IMR-90 (cell line): ENCODE measurements at regions not wholly inside any gene's neighbourhood (a gene's known extent, or its start where the extent isn't known, plus 50 kb on each side); places are given as distances from the start of the nearest gene placed in this dataset.

Experiments
- ATAC-seq: fragments of 200-7000 bp; cut with Tn5 transposase; 2 replicates; pipeline ENCODE4 v1.9.1; 2020; ENCODE audit warnings: low read depth, mild to moderate bottlenecking, moderate library complexity
- BruUV-seq: library from RNA; stranded (reverse); fragments of 400-500 nt; replicated peaks from 2 replicates; lab custom pipeline; 2021; lab: Mats Ljungman, UMichigan
- CTCF ChIA-PET: fragments of 300-600 bp; formaldehyde crosslinking; extraction: SDS; loops from one replicate; lab custom pipeline; 2021; ENCODE audit warnings: antibody characterized with exemption; lab: Yijun Ruan, JAX
- POLR2A ChIA-PET: fragments of 300-600 bp; sonication (Branson Sonifier 250); formaldehyde crosslinking; loops from one replicate; lab custom pipeline; 2022; ENCODE audit warnings: antibody characterized with exemption; ENCODE audit not compliant: unreplicated experiment; lab: Charles Lee
- DNase-seq: peaks from one replicate; pipeline ENCODE4 v3.0.0; 2013
- H2AFZ ChIP-seq: replicated peaks from 2 replicates; pipeline ENCODE3; 2013; ENCODE audit warnings: low read length, mild to moderate bottlenecking; ENCODE audit not compliant: poor library complexity
- H2AK5ac ChIP-seq: 2 replicates; pipeline ENCODE4 v1.6.1; 2013; ENCODE audit warnings: low read depth, low read length, inconsistent platforms
- H2AK9ac ChIP-seq: replicated peaks from 2 replicates; pipeline ENCODE3; 2013; ENCODE audit warnings: mild to moderate bottlenecking, low read depth, low read length, moderate library complexity; ENCODE audit not compliant: poor library complexity
- H2BK120ac ChIP-seq: 2 replicates; pipeline ENCODE4 v1.6.1; 2013; ENCODE audit warnings: low read depth, low read length, inconsistent platforms
- H2BK15ac ChIP-seq: 3 replicates; pipeline ENCODE4 v1.6.1; 2013; ENCODE audit warnings: low read depth, low read length, inconsistent platforms
- H2BK20ac ChIP-seq: 2 replicates; pipeline ENCODE4 v1.6.1; 2013; ENCODE audit warnings: low read depth, mild to moderate bottlenecking, inconsistent platforms, low read length, moderate library complexity
- H2BK5ac ChIP-seq: 2 replicates; pipeline ENCODE4 v1.6.1; 2013; ENCODE audit warnings: mild to moderate bottlenecking, low read depth, low read length, inconsistent platforms; ENCODE audit not compliant: poor library complexity, severe bottlenecking
- H3K14ac ChIP-seq: replicated peaks from 2 replicates; pipeline ENCODE4 v1.6.1; 2013; ENCODE audit warnings: low read depth, low read length, inconsistent platforms
- H3K18ac ChIP-seq: 2 replicates; pipeline ENCODE4 v1.6.1; 2013; ENCODE audit warnings: low read depth, low read length, control low read depth
- H3K23ac ChIP-seq: 2 replicates; pipeline ENCODE4 v1.6.1; 2013; ENCODE audit warnings: low read depth, low read length, inconsistent platforms
- H3K27ac ChIP-seq: 2 replicates; pipeline ENCODE4 v1.5.1; 2013; ENCODE audit warnings: mild to moderate bottlenecking, control low read depth, low read length; ENCODE audit not compliant: insufficient read depth
- H3K27me3 ChIP-seq: 2 replicates; pipeline ENCODE4 v1.6.1; 2013; ENCODE audit warnings: low read length; ENCODE audit not compliant: control insufficient read depth, insufficient read depth
- H3K36me3 ChIP-seq: 2 replicates; pipeline ENCODE4 v1.6.1; 2013; ENCODE audit warnings: low read length, mixed read lengths; ENCODE audit not compliant: control insufficient read depth, insufficient read depth
- H3K4ac ChIP-seq: 2 replicates; pipeline ENCODE4 v1.6.1; 2013; ENCODE audit warnings: low read depth, low read length, inconsistent platforms
- H3K4me1 ChIP-seq: 2 replicates; pipeline ENCODE4 v1.6.1; 2013; ENCODE audit warnings: low read length, mixed read lengths; ENCODE audit not compliant: control insufficient read depth, insufficient read depth
- H3K4me2 ChIP-seq: 2 replicates; pipeline ENCODE4 v1.6.1; 2013; ENCODE audit warnings: low read depth, mild to moderate bottlenecking, control low read depth, low read length, moderate library complexity
- H3K4me3 ChIP-seq: 2 replicates; pipeline ENCODE4 v1.5.1; 2013; ENCODE audit warnings: low read depth, mild to moderate bottlenecking, control low read depth, low read length, moderate library complexity; ENCODE audit not compliant: insufficient read depth
- H3K56ac ChIP-seq: 2 replicates; pipeline ENCODE4 v1.6.1; 2013; ENCODE audit warnings: low read length, inconsistent platforms; ENCODE audit not compliant: insufficient read depth; ENCODE audit errors: extremely low read depth
- H3K79me1 ChIP-seq, 2 experiments: 2 replicates each; pipeline ENCODE4 v1.6.1; 2013; ENCODE audit warnings: low read length in 2 of 2, inconsistent platforms in 1 of 2, low read depth in 1 of 2
- H3K9ac ChIP-seq: 2 replicates; pipeline ENCODE4 v1.6.1; 2013; ENCODE audit warnings: low read depth, low read length, control low read depth
- H3K9me1 ChIP-seq: 2 replicates; pipeline ENCODE4 v1.6.1; 2013; ENCODE audit warnings: low read length, inconsistent platforms; ENCODE audit not compliant: insufficient read depth
- H3K9me3 ChIP-seq: 2 replicates; pipeline ENCODE4 v1.6.1; 2013; ENCODE audit warnings: low read length; ENCODE audit not compliant: control insufficient read depth, insufficient read depth
- H4K20me1 ChIP-seq: 2 replicates; pipeline ENCODE4 v1.6.1; 2013; ENCODE audit warnings: low read length, inconsistent platforms; ENCODE audit not compliant: insufficient read depth
- H4K5ac ChIP-seq: 2 replicates; pipeline ENCODE4 v1.6.1; 2013; ENCODE audit warnings: mild to moderate bottlenecking, low read depth, low read length, control low read depth
- H4K8ac ChIP-seq, 2 experiments: 2 replicates each; pipeline ENCODE4 v1.6.1; 2013; ENCODE audit warnings: low read depth in 2 of 2, low read length in 2 of 2, control low read depth in 1 of 2, inconsistent platforms in 1 of 2
- H4K91ac ChIP-seq: 2 replicates; pipeline ENCODE4 v1.6.1; 2013; ENCODE audit warnings: low read depth, low read length, inconsistent platforms; ENCODE audit not compliant: insufficient read depth
- CEBPB ChIP-seq: IDR thresholded peaks from 2 replicates; pipeline ENCODE4 v1.6.1; 2012; ENCODE audit warnings: low read depth, low read length, improper control_type of control experiment
- MAFK ChIP-seq: IDR thresholded peaks from 2 replicates; pipeline ENCODE4 v1.6.1; 2012; ENCODE audit warnings: low read depth, low read length, improper control_type of control experiment
- POLR2A ChIP-seq: IDR thresholded peaks from 2 replicates; pipeline ENCODE4 v1.6.1; 2012; ENCODE audit warnings: mild to moderate bottlenecking, low read depth, low read length
- RAD21 ChIP-seq: IDR thresholded peaks from 2 replicates; pipeline ENCODE4 v1.6.1; 2012; ENCODE audit warnings: low read length, improper control_type of control experiment
- RCOR1 ChIP-seq: IDR thresholded peaks from 2 replicates; pipeline ENCODE4 v1.6.1; 2012; ENCODE audit warnings: mild to moderate bottlenecking, low read length, improper control_type of control experiment; ENCODE audit not compliant: insufficient replicate concordance
- USF2 ChIP-seq: fragments of 150-350 bp; IDR thresholded peaks from 2 replicates; pipeline ENCODE4 v1.6.1; 2017; ENCODE audit warnings: mild to moderate bottlenecking, antibody characterized with exemption, low read length, low read depth
- WGBS, 2 experiments: methylation state at CpG; one replicate each; pipeline versions ENCODE4 v1.1.5 to v1.1.7; 2013; ENCODE audit warnings: missing lambda C conversion rate in 2 of 2; ENCODE audit not compliant: insufficient read length in 1 of 2; ENCODE audit errors: extremely low coverage in 2 of 2; 5-methylcytosine and 5-hydroxymethylcytosine counted together
- dilution Hi-C: fragments of 300-500 bp; cut with HindIII; formaldehyde crosslinking; loops from one replicate; pipeline ENCODE4 v1.14.3; 2018; ENCODE audit warnings: low sequenced_read_pairs; ENCODE audit not compliant: unreplicated experiment
- in situ Hi-C: fragments of 300-500 bp; cut with MboI; formaldehyde crosslinking; loops from 3 replicates; pipeline ENCODE4 v1.14.3; 2019; ENCODE audit warnings: low sequenced_read_pairs, inconsistent platforms, mixed read lengths
- intact Hi-C: fragments of 100-400 bp; cut with micrococcal nuclease; formaldehyde crosslinking; loops from 2 replicates; pipeline ENCODE4 v1.10.0; 2022

GRCh38 chr1:38222891-38223290, 176.3 kb upstream of the POU3F1 start:
- no peak overlapping the region for H3K4me2 ChIP-seq
- intact Hi-C loops = no loop called here
- dilution Hi-C loops = no loop called here
- no peak overlapping the region for H3K9ac ChIP-seq
- no peak overlapping the region for H3K56ac ChIP-seq
- H3K27ac ChIP-seq = no peak overlapping the region
- H3K18ac ChIP-seq = no peak overlapping the region
- no peak overlapping the region for H4K8ac ChIP-seq
- H3K14ac ChIP-seq = no peak overlapping the region
- no peak overlapping the region for H2AK9ac ChIP-seq
- no peak overlapping the region for H3K4ac ChIP-seq
- no peak overlapping the region for H2BK15ac ChIP-seq
- H4K5ac ChIP-seq = no peak overlapping the region
- ChIA-PET CTCF (no interaction called here), POLR2A (no interaction called here)
- no peak for TF ChIP-seq CEBPB
- no peak for TF ChIP-seq RCOR1
- no peak for TF ChIP-seq MAFK
- no peak for TF ChIP-seq RAD21
- no peak for TF ChIP-seq POLR2A
- TF ChIP-seq USF2 = no peak
- no peaks in the 10 kb centered on the region for H3K9me1 ChIP-seq
- no peaks in the 10 kb centered on the region for H3K9me3 ChIP-seq
- H2BK20ac ChIP-seq = no peak overlapping the region
- no peaks in the 10 kb centered on the region for H3K27me3 ChIP-seq
- DNase-seq (no peak), ATAC-seq (no peak)
- H3K4me3 ChIP-seq = no peak overlapping the region
- H3K36me3 ChIP-seq = no peaks in the 10 kb centered on the region
- no peak overlapping the region for H3K23ac ChIP-seq
- BruUV-seq = no TSS peak
- H2AFZ ChIP-seq = no peak overlapping the region
- H2BK5ac ChIP-seq = no peak overlapping the region
- in situ Hi-C loops = no loop called here
- H2AK5ac ChIP-seq = no peak overlapping the region
- H3K79me1 ChIP-seq = no peaks in the 10 kb centered on the region
- H4K20me1 ChIP-seq = no peaks in the 10 kb centered on the region
- no peak overlapping the region for H2BK120ac ChIP-seq
- H3K4me1 ChIP-seq = no peaks in the 10 kb centered on the region; the same call in 1 of the 2 replicates
- H4K91ac ChIP-seq = no peak overlapping the region
- no CpG with 5 or more reads among the region's 2 CpGs for WGBS, 2 experiments
